Liver (tissue), 3 donors: ENCODE measurements at regions not wholly inside any gene's neighbourhood (a gene's known extent, or its start where the extent isn't known, plus 50 kb on each side); places are given as distances from the start of the nearest gene placed in this dataset.

ENCODE experiments used
- CTCF ChIP-seq: fragments of 150-350 bp; IDR thresholded peaks from 2 replicates; pipeline ENCODE4 v1.5.1; 2017; ENCODE audit warnings: improper control_type of control experiment, low read depth, low read length; ENCODE audit not compliant: missing input control
- SP1 ChIP-seq: IDR thresholded peaks from 2 replicates; pipeline ENCODE4 v1.6.1; 2018; ENCODE audit warnings: antibody characterized with exemption, mild to moderate bottlenecking
- TAF1 ChIP-seq: conservative IDR thresholded peaks from 2 replicates; pipeline ENCODE4 v1.6.1; 2016; ENCODE audit warnings: antibody characterized with exemption, mild to moderate bottlenecking
- YY1 ChIP-seq: IDR thresholded peaks from 2 replicates; pipeline ENCODE4 v1.6.1; 2016; ENCODE audit warnings: antibody characterized with exemption, mild to moderate bottlenecking
- ZBTB33 ChIP-seq: IDR thresholded peaks from 2 replicates; pipeline ENCODE4 v1.6.1; 2016; ENCODE audit warnings: antibody characterized with exemption
- TF ChIP-seq, protein P1 (sequence below): IDR thresholded peaks from 2 replicates; pipeline ENCODE4 v1.6.1; 2016; ENCODE audit warnings: antibody characterized with exemption
- TF ChIP-seq, protein P2 (sequence below): IDR thresholded peaks from 2 replicates; pipeline ENCODE4 v1.6.1; 2016; ENCODE audit warnings: antibody characterized with exemption, mild to moderate bottlenecking
- donor health status: healthy.
- donor health status: healthy.

- TF ChIP-seq CTCF (no peak), TAF1 (no peak), ZBTB33 (no peak), YY1 (no peak), SP1 (no peak)
- TF ChIP-seq, protein P1, sequence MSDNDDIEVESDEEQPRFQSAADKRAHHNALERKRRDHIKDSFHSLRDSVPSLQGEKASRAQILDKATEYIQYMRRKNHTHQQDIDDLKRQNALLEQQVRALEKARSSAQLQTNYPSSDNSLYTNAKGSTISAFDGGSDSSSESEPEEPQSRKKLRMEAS = no peak
- TF ChIP-seq, protein P2, sequence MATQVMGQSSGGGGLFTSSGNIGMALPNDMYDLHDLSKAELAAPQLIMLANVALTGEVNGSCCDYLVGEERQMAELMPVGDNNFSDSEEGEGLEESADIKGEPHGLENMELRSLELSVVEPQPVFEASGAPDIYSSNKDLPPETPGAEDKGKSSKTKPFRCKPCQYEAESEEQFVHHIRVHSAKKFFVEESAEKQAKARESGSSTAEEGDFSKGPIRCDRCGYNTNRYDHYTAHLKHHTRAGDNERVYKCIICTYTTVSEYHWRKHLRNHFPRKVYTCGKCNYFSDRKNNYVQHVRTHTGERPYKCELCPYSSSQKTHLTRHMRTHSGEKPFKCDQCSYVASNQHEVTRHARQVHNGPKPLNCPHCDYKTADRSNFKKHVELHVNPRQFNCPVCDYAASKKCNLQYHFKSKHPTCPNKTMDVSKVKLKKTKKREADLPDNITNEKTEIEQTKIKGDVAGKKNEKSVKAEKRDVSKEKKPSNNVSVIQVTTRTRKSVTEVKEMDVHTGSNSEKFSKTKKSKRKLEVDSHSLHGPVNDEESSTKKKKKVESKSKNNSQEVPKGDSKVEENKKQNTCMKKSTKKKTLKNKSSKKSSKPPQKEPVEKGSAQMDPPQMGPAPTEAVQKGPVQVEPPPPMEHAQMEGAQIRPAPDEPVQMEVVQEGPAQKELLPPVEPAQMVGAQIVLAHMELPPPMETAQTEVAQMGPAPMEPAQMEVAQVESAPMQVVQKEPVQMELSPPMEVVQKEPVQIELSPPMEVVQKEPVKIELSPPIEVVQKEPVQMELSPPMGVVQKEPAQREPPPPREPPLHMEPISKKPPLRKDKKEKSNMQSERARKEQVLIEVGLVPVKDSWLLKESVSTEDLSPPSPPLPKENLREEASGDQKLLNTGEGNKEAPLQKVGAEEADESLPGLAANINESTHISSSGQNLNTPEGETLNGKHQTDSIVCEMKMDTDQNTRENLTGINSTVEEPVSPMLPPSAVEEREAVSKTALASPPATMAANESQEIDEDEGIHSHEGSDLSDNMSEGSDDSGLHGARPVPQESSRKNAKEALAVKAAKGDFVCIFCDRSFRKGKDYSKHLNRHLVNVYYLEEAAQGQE = no peak
Measured at GRCh38 chr3:99218468-99218867, 317.0 kb upstream of the DCBLD2 start.
